ENCODE measurements at regions not wholly inside any gene's neighbourhood (a gene's known extent, or its start where the extent isn't known, plus 50 kb on each side); places are given as distances from the start of the nearest gene placed in this dataset.

GRCh38 chr14:23861666-23862065 is 91.9 kb upstream of the DHRS4 start:
- TF ChIP-seq EZH2phosphoT487 (IDR thresholded peaks at IDR 0.05; ENCODE audit: borderline replicate concordance, low read length) (no peak), CTCF (conservative IDR thresholded peaks at IDR 0.05; ENCODE audit: low read depth, low read length) (no peak), EZH2 (IDR thresholded peaks at IDR 0.05; ENCODE audit: low read length, unreplicated experiment) (no peak)

Data from PC-3 (cell line).